Osteoblast (primary cell): ENCODE measurements at regions not wholly inside any gene's neighbourhood (a gene's known extent, or its start where the extent isn't known, plus 50 kb on each side); places are given as distances from the start of the nearest gene placed in this dataset.

Experiments
- DNase-seq: peaks from one replicate; pipeline ENCODE4 v3.0.0; 2011; ENCODE audit warnings: low spot score, mixed read lengths; ENCODE audit not compliant: insufficient read length; ENCODE audit errors: missing footprints
- H2AFZ ChIP-seq: 2 replicates; pipeline ENCODE4 v1.6.0; 2011; ENCODE audit warnings: mild to moderate bottlenecking, low read length
- H3K27ac ChIP-seq: 2 replicates; pipeline ENCODE4 v1.5.1; 2011; ENCODE audit warnings: mild to moderate bottlenecking, low read depth, low read length, moderate library complexity
- H3K27me3 ChIP-seq: 2 replicates; pipeline ENCODE4 v1.6.0; 2012; ENCODE audit warnings: mild to moderate bottlenecking, control low read depth, inconsistent platforms, low read length, moderate library complexity; ENCODE audit not compliant: insufficient read depth
- H3K36me3 ChIP-seq: 2 replicates; pipeline ENCODE4 v1.5.1; 2011; ENCODE audit warnings: mild to moderate bottlenecking, low read length, control low read depth, moderate library complexity; ENCODE audit not compliant: insufficient read depth
- H3K4me1 ChIP-seq: 2 replicates; pipeline ENCODE4 v1.5.1; 2011; ENCODE audit warnings: mild to moderate bottlenecking, low read length, control low read depth, moderate library complexity; ENCODE audit not compliant: insufficient read depth
- H3K4me2 ChIP-seq: 2 replicates; pipeline ENCODE4 v1.6.0; 2011; ENCODE audit warnings: mild to moderate bottlenecking, low read length; ENCODE audit not compliant: insufficient read depth
- H3K4me3 ChIP-seq: fragments of 200-600 bp; sonication (generic); 3 replicates; pipeline ENCODE4 v1.5.1; 2012; ENCODE audit warnings: mild to moderate bottlenecking, low read length, inconsistent platforms; ENCODE audit not compliant: insufficient read depth
- H3K79me2 ChIP-seq: 2 replicates; pipeline ENCODE4 v1.6.0; 2012; ENCODE audit warnings: mild to moderate bottlenecking, low read length, control low read depth, inconsistent platforms; ENCODE audit not compliant: insufficient read depth
- H3K9me3 ChIP-seq: 2 replicates; pipeline ENCODE4 v1.5.1; 2011; ENCODE audit warnings: low read depth, low read length, control low read depth
- H4K20me1 ChIP-seq: 2 replicates; pipeline ENCODE4 v1.6.0; 2012; ENCODE audit warnings: mild to moderate bottlenecking, low read length, control low read depth; ENCODE audit not compliant: insufficient read depth
- CTCF ChIP-seq: IDR thresholded peaks from 2 replicates; pipeline ENCODE4 v1.5.1; 2011; ENCODE audit warnings: mild to moderate bottlenecking, low read depth, low read length, moderate library complexity; ENCODE audit errors: extremely low read depth

GRCh38 chr17:12376276-12376675 lies 289.4 kb upstream of the MYOCD start:
- H3K27me3 ChIP-seq: no peaks in the 10 kb centered on the region
- no peak for TF ChIP-seq CTCF
- no peak overlapping the region for H3K4me2 ChIP-seq
- no peak overlapping the region for H3K4me3 ChIP-seq
- no peaks in the 10 kb centered on the region for H3K36me3 ChIP-seq
- H3K27ac ChIP-seq: no peak overlapping the region
- H3K9me3 ChIP-seq: no peaks in the 10 kb centered on the region
- H3K4me1 ChIP-seq: no peaks in the 10 kb centered on the region
- no peak for DNase-seq
- no peak overlapping the region for H2AFZ ChIP-seq
- no peaks in the 10 kb centered on the region for H3K79me2 ChIP-seq
- H4K20me1 ChIP-seq: no peaks in the 10 kb centered on the region

GRCh38 chr17:12386225-12386624 lies 279.5 kb upstream of the MYOCD start:
- Histone ChIP-seq H3K4me2 (no peak overlapping the region), H2AFZ (no peak overlapping the region), H3K4me1 (no peaks in the 10 kb centered on the region), H4K20me1 (no peaks in the 10 kb centered on the region), H3K79me2 (no peaks in the 10 kb centered on the region), H3K9me3 (no peaks in the 10 kb centered on the region), H3K4me3 (no peak overlapping the region), H3K27ac (no peak overlapping the region), H3K36me3 (no peaks in the 10 kb centered on the region), H3K27me3 (no peaks in the 10 kb centered on the region)
- no peak for TF ChIP-seq CTCF
- DNase-seq: no peak

- H3K27me3 ChIP-seq: no peaks in the 10 kb centered on the region
- H3K4me2 ChIP-seq: no peak overlapping the region
- H4K20me1 ChIP-seq: no peaks in the 10 kb centered on the region
- no peak overlapping the region for H3K4me3 ChIP-seq
- no peak for TF ChIP-seq CTCF
- no peaks in the 10 kb centered on the region for H3K4me1 ChIP-seq
- DNase-seq: peak; percentile 74
- H2AFZ ChIP-seq: no peak overlapping the region
- H3K36me3 ChIP-seq: no peaks in the 10 kb centered on the region
- no peak overlapping the region for H3K27ac ChIP-seq
- H3K9me3 ChIP-seq: no peaks in the 10 kb centered on the region
- H3K79me2 ChIP-seq: no peaks in the 10 kb centered on the region
Observed at GRCh38 chr17:12388226-12388625, 277.5 kb upstream of the MYOCD start.

- no peak overlapping the region for H3K27ac ChIP-seq
- H2AFZ ChIP-seq: no peak overlapping the region
- H3K79me2 ChIP-seq: no peaks in the 10 kb centered on the region
- no peak for DNase-seq
- TF ChIP-seq CTCF: no peak
- no peak overlapping the region for H3K4me3 ChIP-seq
- no peaks in the 10 kb centered on the region for H3K9me3 ChIP-seq
- H3K36me3 ChIP-seq: no peaks in the 10 kb centered on the region
- no peaks in the 10 kb centered on the region for H3K4me1 ChIP-seq
- H4K20me1 ChIP-seq: no peaks in the 10 kb centered on the region
- no peaks in the 10 kb centered on the region for H3K27me3 ChIP-seq
- H3K4me2 ChIP-seq: no peak overlapping the region
Observed at GRCh38 chr17:12389421-12389820, 276.3 kb upstream of the MYOCD start.
